GM21737 (cell line): ENCODE measurements at regions not wholly inside any gene's neighbourhood (a gene's known extent, or its start where the extent isn't known, plus 50 kb on each side); places are given as distances from the start of the nearest gene placed in this dataset.
"Not testable (repeated sequence)": the region's sequence is repeated elsewhere in the genome, so short reads cannot be mapped to it uniquely, and the experiment has no call there.

ENCODE experiments used
- ATAC-seq: cut with Tn5 transposase; IDR thresholded peaks from one replicate; pipeline ENCODE4 v1.9.1; 2021; ENCODE audit warnings: mild to moderate bottlenecking, moderate library complexity; ENCODE audit not compliant: unreplicated experiment

- no peak for ATAC-seq
Observed at GRCh38 chr3:189375532-189375931, 203.8 kb downstream of the TPRG1 start.

GRCh38 chr3:189383630-189384029 is 211.9 kb downstream of the TPRG1 start:
- ATAC-seq = no peak

DNA sequence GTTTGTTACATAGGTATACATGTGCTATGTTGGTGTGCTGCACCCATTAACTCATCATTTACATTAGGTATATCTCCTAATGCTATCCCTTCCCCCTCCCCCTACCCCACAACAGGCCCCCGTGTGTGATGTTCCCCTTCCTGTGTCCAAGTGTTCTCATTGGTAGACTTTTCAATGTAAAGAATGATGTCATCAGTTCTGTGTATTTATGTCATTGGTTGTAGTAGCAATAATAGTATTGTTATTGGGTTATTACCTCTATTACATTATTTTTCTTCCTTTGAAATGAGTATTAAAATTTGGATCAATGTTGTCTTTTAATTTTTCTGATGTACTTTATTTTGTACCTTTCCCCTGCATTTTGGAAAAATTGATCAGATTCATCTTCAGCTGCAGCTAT is 214.1 kb downstream of the TPRG1 start:
- not testable (repeated sequence) for ATAC-seq

- ATAC-seq = no peak
Observed at GRCh38 chr3:189386739-189387138, 215.0 kb downstream of the TPRG1 start.

DNA sequence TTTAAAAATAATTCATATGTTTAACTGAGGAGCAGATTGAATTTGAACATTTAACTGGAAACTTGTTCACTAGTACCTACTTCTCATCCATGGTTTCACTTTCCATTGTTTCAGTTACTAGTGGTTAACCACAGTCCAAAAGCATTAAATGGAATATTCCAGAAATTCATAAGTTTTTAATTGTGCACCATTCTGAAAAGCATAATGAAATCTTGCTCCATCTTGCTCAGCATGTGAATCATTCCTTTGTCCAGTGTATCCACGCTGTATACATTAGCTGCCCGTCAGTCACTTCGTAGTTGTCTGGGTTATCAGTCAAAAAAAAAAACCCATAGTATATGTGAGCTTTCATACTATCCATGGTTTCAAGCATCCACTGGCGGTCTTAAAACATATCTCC is 217.6 kb downstream of the TPRG1 start:
- no peak for ATAC-seq

DNA sequence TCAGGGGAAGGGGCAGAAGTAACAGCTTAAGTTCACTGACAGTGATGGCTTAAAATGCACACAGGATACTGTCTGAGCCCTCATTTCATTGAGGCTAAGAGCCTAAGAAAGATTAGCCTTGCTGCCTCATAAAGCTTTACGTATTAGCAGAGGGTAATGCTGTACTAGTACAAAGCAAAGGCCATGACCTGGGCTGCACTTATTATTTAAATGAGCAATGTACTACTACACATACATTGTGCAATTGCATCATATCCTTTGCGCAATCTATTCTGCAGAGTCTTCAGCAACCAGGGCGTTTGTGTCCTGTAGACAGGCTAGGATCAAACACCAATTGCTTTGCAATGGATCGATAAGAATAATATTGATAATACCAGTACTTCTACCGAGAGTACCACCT is 221.8 kb downstream of the TPRG1 start:
- ATAC-seq = no peak

DNA sequence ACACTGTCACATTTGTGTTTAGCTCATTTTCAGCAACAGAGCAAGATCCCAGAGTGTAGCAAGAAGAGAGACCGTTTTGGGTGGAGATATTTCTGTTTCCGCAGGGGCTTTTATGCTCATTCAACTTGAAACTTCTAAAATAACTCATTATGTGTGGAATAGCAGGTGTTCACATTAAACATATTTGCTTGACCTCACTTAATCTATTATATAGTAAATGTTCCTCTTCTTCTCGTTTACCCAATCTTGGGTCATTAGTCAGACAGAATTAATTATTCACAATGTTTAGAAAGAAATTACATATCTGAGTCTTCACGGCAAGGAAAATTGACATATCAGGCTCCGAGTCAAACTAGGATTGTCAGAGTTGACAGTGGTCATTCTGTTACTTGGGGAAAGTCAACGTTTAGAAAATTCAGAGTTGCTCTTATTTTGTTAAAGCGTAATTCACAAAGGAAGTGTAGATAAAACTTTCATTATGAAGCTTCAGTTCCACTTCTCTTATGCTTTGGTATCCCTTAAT is 222.9 kb downstream of the TPRG1 start:
- ATAC-seq = peak; percentile 91

GRCh38 chr3:189395825-189396224 is 224.1 kb downstream of the TPRG1 start:
- ATAC-seq = no peak

- ATAC-seq = no peak
Observed at GRCh38 chr3:189398656-189399055, 226.9 kb downstream of the TPRG1 start.

- no peak for ATAC-seq
Observed at GRCh38 chr3:189401196-189401595, 229.4 kb downstream of the TPRG1 start.

- no peak for ATAC-seq
Observed at GRCh38 chr3:189403194-189403593, 228.0 kb upstream of the TP63 start.

DNA sequence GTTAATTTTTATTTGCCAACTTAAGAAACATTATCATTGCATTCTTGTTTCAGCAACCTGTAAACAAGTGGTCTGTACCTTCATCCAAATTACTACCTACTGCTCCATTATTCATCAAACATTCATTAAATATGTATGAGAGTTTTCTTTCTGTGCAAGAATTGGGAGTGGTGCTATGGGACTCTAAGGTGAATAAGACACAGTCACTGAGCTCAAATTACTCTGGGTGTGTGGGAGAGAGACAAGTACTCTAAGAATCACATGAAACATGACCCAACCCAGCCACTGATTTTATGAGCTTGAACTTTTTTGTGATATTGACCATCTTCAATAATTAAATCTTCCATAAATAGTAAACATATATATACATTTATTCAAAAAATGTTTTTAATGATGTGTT is 227.2 kb upstream of the TP63 start:
- ATAC-seq = no peak

DNA sequence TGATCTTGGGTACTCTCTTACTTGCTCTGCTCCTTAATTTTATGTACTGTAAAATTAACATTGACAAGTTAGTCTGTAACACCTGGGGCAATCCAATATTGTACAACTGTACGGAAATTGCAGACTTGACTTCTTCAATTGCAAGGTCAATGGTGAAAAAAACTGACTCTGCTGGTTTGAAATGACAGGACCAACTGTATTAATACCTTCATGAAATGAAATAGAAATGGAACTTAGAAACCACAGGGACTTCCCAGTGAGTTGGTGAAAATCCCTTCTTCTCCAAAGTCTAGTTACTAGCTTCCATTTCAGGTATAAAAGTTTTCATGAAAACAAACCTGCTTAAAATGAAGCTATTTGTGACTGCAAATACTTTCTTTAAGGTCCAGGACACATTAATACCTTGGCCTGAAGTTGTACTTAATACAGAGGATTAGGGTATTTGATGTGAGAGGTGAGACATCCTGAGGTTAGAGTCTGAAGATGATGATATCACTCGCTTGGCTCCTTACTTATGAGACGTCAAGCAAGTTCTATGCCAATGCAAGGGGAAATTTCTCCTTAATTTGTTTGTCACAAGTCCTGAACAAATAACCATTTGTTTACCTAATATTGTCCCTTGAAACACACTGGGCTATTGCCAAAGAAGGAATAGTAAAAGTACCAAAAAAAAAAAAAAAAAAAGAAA is 226.2 kb upstream of the TP63 start:
- no peak for ATAC-seq

- ATAC-seq = no peak
Observed at GRCh38 chr3:189406148-189406547, 225.0 kb upstream of the TP63 start.

- no peak for ATAC-seq
Observed at GRCh38 chr3:189410522-189410921, 220.7 kb upstream of the TP63 start.

DNA sequence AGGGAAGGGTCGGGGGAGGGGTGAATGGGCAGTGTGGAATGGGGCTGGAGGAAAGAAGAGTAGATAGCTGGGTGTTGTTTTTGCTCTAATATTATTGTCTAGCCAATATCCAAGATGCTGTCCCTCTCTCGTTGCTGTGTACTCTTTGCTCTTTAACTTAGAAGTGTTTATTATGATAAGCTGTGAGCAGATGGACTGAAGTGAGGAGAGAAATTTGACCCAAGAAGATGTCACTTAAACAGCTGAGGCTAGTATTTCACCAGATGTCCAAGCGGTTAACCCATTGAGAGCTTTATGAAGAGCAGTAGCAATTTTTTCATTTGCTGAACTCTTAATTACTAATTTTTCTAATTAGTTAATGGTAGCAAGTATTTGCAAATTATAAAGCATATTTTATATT is 212.2 kb upstream of the TP63 start:
- no peak for ATAC-seq

DNA sequence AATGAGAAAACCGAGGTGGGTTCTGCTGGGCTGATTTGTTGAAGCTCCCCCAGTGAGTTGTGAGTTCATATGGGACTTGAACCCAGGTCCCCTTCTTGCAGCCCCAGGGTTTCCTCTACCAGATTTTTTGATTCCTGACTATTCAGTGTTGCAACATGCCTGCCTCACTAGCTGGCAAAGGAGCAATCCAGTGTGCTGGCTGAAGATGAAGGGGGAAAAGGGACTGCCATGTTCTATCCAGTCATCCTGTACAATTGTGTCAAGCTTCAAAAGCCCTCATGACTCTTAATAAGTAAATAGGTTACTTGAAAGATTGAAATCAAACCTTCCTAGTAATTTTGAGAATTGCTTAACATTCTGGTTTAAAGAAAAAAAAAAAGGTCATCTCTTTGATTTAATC is 211.5 kb upstream of the TP63 start:
- ATAC-seq = no peak

GRCh38 chr3:189424922-189425321 is 206.3 kb upstream of the TP63 start:
- no peak for ATAC-seq

DNA sequence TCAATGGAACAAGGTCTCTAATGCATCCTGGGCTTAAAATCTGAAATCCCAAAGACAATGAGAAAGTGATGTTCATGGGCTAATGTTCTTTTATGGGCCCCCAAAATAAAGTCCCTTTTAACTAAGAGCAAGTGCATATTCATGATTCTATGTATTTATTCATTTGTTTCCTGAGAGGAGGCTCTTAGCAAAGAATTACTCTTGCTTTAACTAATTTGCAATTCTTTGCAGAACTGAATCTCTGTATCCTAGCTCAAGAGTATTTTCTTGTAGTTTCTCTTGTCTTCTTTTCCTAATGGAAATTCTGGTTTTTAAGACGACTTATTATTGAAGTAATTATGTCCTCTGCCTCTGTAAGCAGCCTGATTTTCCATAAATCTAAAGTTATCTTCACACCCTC is 202.2 kb upstream of the TP63 start:
- no peak for ATAC-seq

DNA sequence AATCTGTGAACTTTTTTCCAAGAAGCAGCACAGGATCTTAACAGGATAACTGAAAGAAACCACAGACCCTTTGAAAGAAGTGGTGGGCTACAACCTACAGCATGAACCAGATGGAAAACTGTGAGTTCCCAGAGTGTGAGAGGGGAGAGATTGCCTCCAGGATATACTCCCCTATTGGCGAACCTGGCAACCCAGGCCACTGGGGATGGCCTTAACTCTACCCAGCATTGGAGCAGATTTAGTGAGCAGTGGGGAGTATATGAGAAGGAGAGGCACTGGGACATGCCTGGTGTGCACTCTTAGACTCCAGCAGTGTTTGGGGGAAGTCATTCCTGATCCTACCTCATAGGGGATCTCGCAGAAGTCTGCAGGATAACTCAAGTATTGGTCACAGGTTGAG is 201.0 kb upstream of the TP63 start:
- no peak for ATAC-seq

- ATAC-seq = not testable (repeated sequence)
Observed at GRCh38 chr3:189442257-189442656, 188.9 kb upstream of the TP63 start.

DNA sequence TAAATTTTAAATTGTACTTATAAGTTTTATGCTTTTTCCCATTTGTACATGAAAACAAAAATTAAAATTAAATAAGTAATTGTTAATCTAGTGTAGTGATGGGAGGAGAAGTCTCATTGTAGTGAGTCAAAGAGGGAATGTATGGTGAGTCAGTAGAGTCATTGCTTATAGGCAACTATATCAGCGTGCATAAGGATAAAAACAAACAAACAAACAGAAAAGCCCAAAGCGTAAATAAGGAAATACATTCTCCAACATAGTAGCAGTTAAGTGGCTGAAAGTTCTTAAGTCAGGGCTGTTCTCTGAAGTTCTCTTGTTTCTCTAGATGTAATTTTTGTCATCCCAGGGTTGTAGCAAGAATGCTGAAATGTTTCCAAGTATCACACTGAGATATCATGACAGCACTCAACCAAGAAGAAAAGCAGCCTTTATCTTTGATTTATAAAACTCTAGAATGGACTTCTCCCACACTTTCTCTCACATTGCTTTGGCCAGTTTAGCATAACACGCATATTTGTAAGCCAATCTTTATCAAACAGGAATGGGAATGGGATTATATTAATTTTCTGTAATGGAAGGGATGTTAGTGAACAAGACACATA is 184.1 kb upstream of the TP63 start:
- ATAC-seq = no peak

DNA sequence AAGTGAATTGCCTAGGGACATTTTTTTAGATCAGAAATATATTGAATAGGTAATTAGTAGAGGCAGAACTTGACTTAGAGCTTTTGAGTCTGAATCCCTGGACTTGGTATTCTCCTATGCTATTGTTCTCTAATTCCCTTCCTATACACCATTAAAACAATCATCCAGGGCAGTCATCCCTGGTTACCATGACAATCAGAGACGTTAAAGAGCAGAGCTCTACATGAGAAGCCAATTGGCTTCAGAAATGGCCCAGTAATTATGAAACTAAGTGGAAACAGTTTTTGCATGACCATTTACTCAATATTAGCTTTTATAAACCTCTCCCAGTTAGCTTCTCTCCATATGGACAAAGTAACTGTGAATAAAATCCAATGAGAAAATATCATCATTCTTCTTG is 182.1 kb upstream of the TP63 start:
- ATAC-seq = no peak
